ENCODE measurements at regions not wholly inside any gene's neighbourhood (a gene's known extent, or its start where the extent isn't known, plus 50 kb on each side); places are given as distances from the start of the nearest gene placed in this dataset.
"Not testable (repeated sequence)": the region's sequence is repeated elsewhere in the genome, so short reads cannot be mapped to it uniquely, and the experiment has no call there.

DNA sequence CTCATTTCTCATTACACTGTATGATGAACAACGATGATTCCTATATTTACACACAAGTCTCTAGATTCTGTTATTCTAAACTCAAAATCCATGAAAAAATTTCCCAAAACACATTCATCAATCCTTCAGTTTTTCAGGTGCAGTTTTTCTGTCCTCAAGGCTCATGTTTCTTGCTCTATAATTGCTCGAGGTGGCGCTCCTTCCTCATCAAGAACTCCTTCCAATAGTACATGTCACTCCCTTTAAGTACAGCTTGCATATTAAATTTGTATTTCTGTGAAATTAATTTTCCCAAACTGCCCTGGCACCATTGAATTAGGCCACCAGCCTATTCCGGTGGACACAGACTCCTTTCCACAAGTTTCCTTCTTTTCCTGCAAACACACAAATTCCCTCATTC, 188.7 kb upstream of the MINDY3 start:
- DNase-seq = no peak
- TF ChIP-seq EZH2phosphoT487 (IDR thresholded peaks at IDR 0.05; ENCODE audit: low read length) = no peak
- TF ChIP-seq, protein P1, sequence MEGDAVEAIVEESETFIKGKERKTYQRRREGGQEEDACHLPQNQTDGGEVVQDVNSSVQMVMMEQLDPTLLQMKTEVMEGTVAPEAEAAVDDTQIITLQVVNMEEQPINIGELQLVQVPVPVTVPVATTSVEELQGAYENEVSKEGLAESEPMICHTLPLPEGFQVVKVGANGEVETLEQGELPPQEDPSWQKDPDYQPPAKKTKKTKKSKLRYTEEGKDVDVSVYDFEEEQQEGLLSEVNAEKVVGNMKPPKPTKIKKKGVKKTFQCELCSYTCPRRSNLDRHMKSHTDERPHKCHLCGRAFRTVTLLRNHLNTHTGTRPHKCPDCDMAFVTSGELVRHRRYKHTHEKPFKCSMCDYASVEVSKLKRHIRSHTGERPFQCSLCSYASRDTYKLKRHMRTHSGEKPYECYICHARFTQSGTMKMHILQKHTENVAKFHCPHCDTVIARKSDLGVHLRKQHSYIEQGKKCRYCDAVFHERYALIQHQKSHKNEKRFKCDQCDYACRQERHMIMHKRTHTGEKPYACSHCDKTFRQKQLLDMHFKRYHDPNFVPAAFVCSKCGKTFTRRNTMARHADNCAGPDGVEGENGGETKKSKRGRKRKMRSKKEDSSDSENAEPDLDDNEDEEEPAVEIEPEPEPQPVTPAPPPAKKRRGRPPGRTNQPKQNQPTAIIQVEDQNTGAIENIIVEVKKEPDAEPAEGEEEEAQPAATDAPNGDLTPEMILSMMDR (IDR thresholded peaks at IDR 0.05; ENCODE audit: low read length) = no peak

DNA sequence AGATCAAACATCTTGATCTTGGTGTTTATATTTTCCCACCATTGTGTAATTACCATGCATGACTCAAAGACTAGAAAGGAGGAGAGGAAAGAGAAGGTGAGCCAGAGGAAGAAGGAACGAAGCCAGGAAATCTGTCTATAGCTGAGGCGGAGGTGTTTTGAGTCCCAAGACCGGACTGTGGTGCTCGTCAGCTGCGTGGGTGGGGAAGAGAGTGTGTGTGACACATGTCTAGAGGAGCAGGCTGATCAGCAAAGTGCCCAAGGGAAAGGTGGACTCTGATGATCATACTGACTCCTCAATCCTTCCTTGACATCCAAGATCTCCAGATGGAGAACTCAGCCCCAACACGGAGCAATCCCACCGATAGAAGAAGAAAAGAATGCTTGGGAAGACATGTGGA, 189.5 kb upstream of the MINDY3 start:
- H4K20me1 ChIP-seq (ENCODE audit: insufficient read depth, low read length) = no peaks in the 10 kb centered on the region
- H3K27ac ChIP-seq (ENCODE audit: low read length) = no peak overlapping the region
- no peak overlapping the region for H3K4me2 ChIP-seq (ENCODE audit: low read depth, low read length)
- no peaks in the 10 kb centered on the region for H3K36me3 ChIP-seq (replicated peaks; ENCODE audit: insufficient read depth, low read length)
- H3K9me2 ChIP-seq (replicated peaks; ENCODE audit: insufficient read depth, low read length) = no peaks in the 10 kb centered on the region
- H3K9ac ChIP-seq (ENCODE audit: low read length) = no peak overlapping the region
- H3K79me2 ChIP-seq (ENCODE audit: low read length) = no peaks in the 10 kb centered on the region
- H3K27me3 ChIP-seq (replicated peaks; ENCODE audit: insufficient read depth, low read length) = no peaks in the 10 kb centered on the region
- no peak overlapping the region for H2AFZ ChIP-seq (ENCODE audit: low read length)
- H3K4me1 ChIP-seq (ENCODE audit: low read length) = no peaks in the 10 kb centered on the region
- DNase-seq = no peak
- H3K9me3 ChIP-seq (replicated peaks; ENCODE audit: insufficient read depth, low read length) = no peaks in the 10 kb centered on the region
- TF ChIP-seq EZH2 (optimal IDR thresholded peaks at IDR 0.05; ENCODE audit: low read depth, low read length) (no peak), EZH2phosphoT487 (IDR thresholded peaks at IDR 0.05; ENCODE audit: low read length) (no peak)
- TF ChIP-seq, protein P1 (IDR thresholded peaks at IDR 0.05; ENCODE audit: low read length) = no peak
- no peaks in the 10 kb centered on the region for H3F3A ChIP-seq (ENCODE audit: insufficient read depth, low read length)
- no peak overlapping the region for H3K4me3 ChIP-seq (ENCODE audit: low read length)

More for the DNA sequence above, 188.7 kb upstream of the MINDY3 start:
- no peak overlapping the region for H3K4me3 ChIP-seq (ENCODE audit: low read length)
- H3K27ac ChIP-seq (ENCODE audit: low read length) = no peak overlapping the region
- no peaks in the 10 kb centered on the region for H4K20me1 ChIP-seq (ENCODE audit: insufficient read depth, low read length)
- no peaks in the 10 kb centered on the region for H3K9me2 ChIP-seq (replicated peaks; ENCODE audit: insufficient read depth, low read length)
- no peaks in the 10 kb centered on the region for H3K27me3 ChIP-seq (replicated peaks; ENCODE audit: insufficient read depth, low read length)
- no peaks in the 10 kb centered on the region for H3K4me1 ChIP-seq (ENCODE audit: low read length)
- no peak overlapping the region for H2AFZ ChIP-seq (ENCODE audit: low read length)
- no peak overlapping the region for H3K9ac ChIP-seq (ENCODE audit: low read length)
- no peaks in the 10 kb centered on the region for H3K79me2 ChIP-seq (ENCODE audit: low read length)
- no peaks in the 10 kb centered on the region for H3K9me3 ChIP-seq (replicated peaks; ENCODE audit: insufficient read depth, low read length)
- H3K4me2 ChIP-seq (ENCODE audit: low read depth, low read length) = no peak overlapping the region
- H3K36me3 ChIP-seq (replicated peaks; ENCODE audit: insufficient read depth, low read length) = no peaks in the 10 kb centered on the region
- no peaks in the 10 kb centered on the region for H3F3A ChIP-seq (ENCODE audit: insufficient read depth, low read length)

DNA sequence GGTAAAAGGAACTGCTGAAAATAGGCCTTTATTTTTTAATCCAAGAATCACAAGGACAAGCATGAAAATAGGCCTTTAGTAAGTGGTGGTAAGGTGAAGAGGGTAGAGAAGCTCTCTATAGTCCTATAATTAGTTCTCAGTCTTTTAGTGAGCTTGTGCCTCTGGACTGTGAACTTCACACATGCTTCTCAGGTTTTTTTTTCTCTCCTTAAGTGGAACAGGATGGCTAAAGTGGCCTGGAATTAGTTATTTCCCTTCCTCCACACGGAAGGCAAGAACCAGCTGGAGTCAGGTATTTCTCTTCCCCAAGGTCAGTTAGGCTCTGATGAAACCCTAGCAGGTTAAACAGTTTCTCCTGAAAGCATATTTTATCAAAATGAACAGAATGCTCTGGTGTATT, 203.0 kb upstream of the MINDY3 start:
- Histone ChIP-seq H3K36me3 (replicated peaks; ENCODE audit: insufficient read depth, low read length) (no peaks in the 10 kb centered on the region), H3K9me2 (replicated peaks; ENCODE audit: insufficient read depth, low read length) (no peaks in the 10 kb centered on the region), H2AFZ (ENCODE audit: low read length) (no peak overlapping the region), H3K79me2 (ENCODE audit: low read length) (no peaks in the 10 kb centered on the region), H3K9me3 (replicated peaks; ENCODE audit: insufficient read depth, low read length) (no peaks in the 10 kb centered on the region), H3K27me3 (replicated peaks; ENCODE audit: insufficient read depth, low read length) (no peaks in the 10 kb centered on the region), H4K20me1 (ENCODE audit: insufficient read depth, low read length) (no peaks in the 10 kb centered on the region), H3K27ac (ENCODE audit: low read length) (no peak overlapping the region), H3K4me3 (ENCODE audit: low read length) (no peak overlapping the region), H3K4me2 (ENCODE audit: low read depth, low read length) (no peak overlapping the region), H3F3A (ENCODE audit: insufficient read depth, low read length) (no peaks in the 10 kb centered on the region), H3K9ac (ENCODE audit: low read length) (no peak overlapping the region), H3K4me1 (ENCODE audit: low read length) (no peaks in the 10 kb centered on the region)
- TF ChIP-seq EZH2phosphoT487 (IDR thresholded peaks at IDR 0.05; ENCODE audit: low read length) (no peak), EZH2 (optimal IDR thresholded peaks at IDR 0.05; ENCODE audit: low read depth, low read length) (no peak)
- TF ChIP-seq, protein P1 (IDR thresholded peaks at IDR 0.05; ENCODE audit: low read length) = no peak
- DNase-seq = no peak

DNA sequence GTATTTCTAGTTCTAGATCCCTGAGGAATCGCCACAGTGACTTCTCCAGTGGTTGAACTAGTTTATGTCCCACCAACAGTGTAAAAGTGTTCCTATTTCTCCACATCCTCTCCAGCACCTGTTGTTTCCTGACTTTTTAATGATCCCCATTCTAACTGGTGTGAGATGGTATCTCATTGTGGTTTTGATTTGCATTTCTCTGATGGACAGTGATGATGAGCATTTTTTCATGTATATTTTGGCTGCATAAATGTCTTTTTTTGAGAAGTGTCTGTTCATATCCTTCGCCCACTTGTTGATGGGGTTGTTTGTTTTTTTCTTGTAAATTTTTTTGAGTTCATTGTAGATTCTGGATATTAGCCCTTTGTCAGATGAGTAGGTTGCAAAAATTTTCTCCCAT, 223.2 kb upstream of the MINDY3 start:
- H3K9me2 ChIP-seq (replicated peaks; ENCODE audit: insufficient read depth, low read length); H4K20me1 ChIP-seq (ENCODE audit: insufficient read depth, low read length); H2AFZ ChIP-seq (ENCODE audit: low read length); H3K4me1 ChIP-seq (ENCODE audit: low read length); H3K9me3 ChIP-seq (replicated peaks; ENCODE audit: insufficient read depth, low read length); H3F3A ChIP-seq (ENCODE audit: insufficient read depth, low read length); H3K9ac ChIP-seq (ENCODE audit: low read length); H3K4me2 ChIP-seq (ENCODE audit: low read depth, low read length); H3K27ac ChIP-seq (ENCODE audit: low read length); H3K27me3 ChIP-seq (replicated peaks; ENCODE audit: insufficient read depth, low read length); H3K4me3 ChIP-seq (ENCODE audit: low read length); DNase-seq; H3K36me3 ChIP-seq (replicated peaks; ENCODE audit: insufficient read depth, low read length); H3K79me2 ChIP-seq (ENCODE audit: low read length): not testable (repeated sequence)
